Transverse colon (tissue), 3 donors: ENCODE measurements at regions not wholly inside any gene's neighbourhood (a gene's known extent, or its start where the extent isn't known, plus 50 kb on each side); places are given as distances from the start of the nearest gene placed in this dataset.

Source experiments
- CTCF ChIP-seq, 5 experiments: fragments of 200-600 bp in 3 of 5; fragments of 450-650 bp in 2 of 5; sonication (generic) in 3 of 5; IDR thresholded peaks; 1 replicate in 2 of 5; 2 replicates in 3 of 5; pipeline ENCODE4 v1.5.1; 2016 to 2017; ENCODE audit warnings: antibody characterized with exemption in 5 of 5, inconsistent platforms in 3 of 5, mild to moderate bottlenecking in 2 of 5, moderate library complexity in 1 of 5
- EP300 ChIP-seq: sonication (generic); formaldehyde crosslinking; IDR thresholded peaks from one replicate; pipeline ENCODE4 v1.6.1; 2017; ENCODE audit warnings: antibody characterized with exemption, low read depth
- POLR2A ChIP-seq: fragments of 450-650 bp; IDR thresholded peaks from one replicate; pipeline ENCODE4 v1.6.1; 2016; ENCODE audit warnings: antibody characterized with exemption, mild to moderate bottlenecking, moderate library complexity

- TF ChIP-seq POLR2A (no peak), CTCF (IDR thresholded peaks at IDR 0.05) (no peak), EP300 (no peak)
Measured at GRCh38 chr13:34748596-34748995, 193.5 kb upstream of the NBEA start.
